GM12878 (cell line): ENCODE measurements at regions not wholly inside any gene's neighbourhood (a gene's known extent, or its start where the extent isn't known, plus 50 kb on each side); places are given as distances from the start of the nearest gene placed in this dataset.

ENCODE experiments used
- ATAC-seq: fragments of 200-7000 bp; cut with Tn5 transposase; 3 replicates; pipeline ENCODE4 v1.9.1; 2020; ENCODE audit warnings: mild to moderate bottlenecking, moderate library complexity
- BruUV-seq: library from RNA; stranded (reverse); fragments of 400-500 nt; replicated peaks from 2 replicates; lab custom pipeline; 2021; lab: Mats Ljungman, UMichigan
- CTCF ChIA-PET: fragments of 300-600 bp; sonication (Branson Sonifier 250); formaldehyde crosslinking; extraction: SDS; loops from one replicate; lab custom pipeline; 2021; ENCODE audit warnings: inconsistent platforms; lab: Yijun Ruan, JAX
- POLR2A ChIA-PET: fragments of 350-600 bp; formaldehyde crosslinking; extraction: SDS; loops from one replicate; lab custom pipeline; 2021; ENCODE audit warnings: inconsistent platforms; lab: Charles Lee
- RAD21 ChIA-PET: fragments of 300-600 bp; sonication (Branson Sonifier 250); formaldehyde crosslinking; loops from one replicate; lab custom pipeline; 2023; ENCODE audit warnings: antibody characterized with exemption; ENCODE audit not compliant: unreplicated experiment; lab: Charles Lee
- SMC1A ChIA-PET: fragments of 300-600 bp; sonication (Branson Sonifier 250); formaldehyde crosslinking; loops from one replicate; lab custom pipeline; 2023; ENCODE audit not compliant: unreplicated experiment, uncharacterized antibody; lab: Charles Lee
- DNase-seq: peaks from one replicate; pipeline ENCODE4 v3.0.0-alpha.2; 2011; ENCODE audit warnings: low read depth, low spot score
- FAIRE-seq: peaks from 3 replicates; lab custom pipeline; 2011; peaks lifted over from hg19 to GRCh38; lab: Jason Lieb, UNC
- H2AFZ ChIP-seq: 2 replicates; pipeline ENCODE4 v1.6.0; 2011; ENCODE audit warnings: low read depth, low read length, control low read depth; ENCODE audit not compliant: control insufficient read depth
- H3K27ac ChIP-seq: 2 replicates; pipeline ENCODE4 v1.5.1; 2011; ENCODE audit warnings: control low read depth; ENCODE audit not compliant: control insufficient read depth, insufficient read depth
- H3K27me3 ChIP-seq, 2 experiments: replicated peaks in 1 of 2; 2 replicates each; pipeline versions ENCODE4 v1.6.0 to v1.6.1; 2011; ENCODE audit warnings: low read length in 1 of 2; ENCODE audit not compliant: control insufficient read depth in 2 of 2, insufficient read depth in 2 of 2
- H3K36me3 ChIP-seq, 2 experiments: 2 replicates each; pipeline ENCODE4 v1.5.1; 2011; ENCODE audit warnings: low read length in 1 of 2; ENCODE audit not compliant: control insufficient read depth in 2 of 2, insufficient read depth in 2 of 2
- H3K4me1 ChIP-seq: 2 replicates; pipeline ENCODE4 v1.6.1; 2011; ENCODE audit warnings: mild to moderate bottlenecking, low read length, moderate library complexity, mixed read lengths; ENCODE audit not compliant: control insufficient read depth, insufficient read depth
- H3K4me2 ChIP-seq: 2 replicates; pipeline ENCODE4 v1.6.0; 2011; ENCODE audit warnings: control low read depth; ENCODE audit not compliant: control insufficient read depth, insufficient read depth
- H3K4me3 ChIP-seq: fragments of 200-600 bp; sonication (generic); 2 replicates; pipeline ENCODE4 v1.5.1; 2016
- H3K79me2 ChIP-seq: 2 replicates; pipeline ENCODE4 v1.6.0; 2011; ENCODE audit warnings: low read length; ENCODE audit not compliant: control insufficient read depth, insufficient read depth
- H3K9ac ChIP-seq: 2 replicates; pipeline ENCODE4 v1.8.0; 2011; ENCODE audit warnings: low read length, control low read depth, mixed read lengths; ENCODE audit not compliant: control insufficient read depth, insufficient read depth
- H3K9me3 ChIP-seq: replicated peaks from 3 replicates; pipeline ENCODE4 v1.5.1; 2011; ENCODE audit warnings: mild to moderate bottlenecking, low read length; ENCODE audit not compliant: control insufficient read depth, insufficient read depth
- H4K20me1 ChIP-seq: 2 replicates; pipeline ENCODE4 v1.6.0; 2011; ENCODE audit not compliant: control insufficient read depth, insufficient read depth
- E4F1 ChIP-seq: fragments of 450-650 bp; IDR thresholded peaks from 2 replicates; pipeline ENCODE4 v1.6.1; 2018; ENCODE audit warnings: borderline replicate concordance, mild to moderate bottlenecking; ENCODE audit not compliant: partially characterized antibody
- EGR1 ChIP-seq, 2 experiments: IDR thresholded peaks; 1 replicate in 1 of 2; 2 replicates in 1 of 2; pipeline ENCODE4 v1.6.1; 2011 to 2012; ENCODE audit warnings: low read depth in 2 of 2, low read length in 2 of 2, borderline replicate concordance in 1 of 2, mild to moderate bottlenecking in 1 of 2, moderate library complexity in 1 of 2
- ELK1 ChIP-seq: IDR thresholded peaks from 2 replicates; pipeline ENCODE4 v1.6.1; 2012; ENCODE audit warnings: low read depth, low read length, improper control_type of control experiment
- GATAD2B ChIP-seq: fragments of 450-650 bp; conservative IDR thresholded peaks from 2 replicates; pipeline ENCODE4 v1.6.1; 2017; ENCODE audit warnings: low read depth, mild to moderate bottlenecking, moderate library complexity
- IRF3 ChIP-seq: fragments of 450-650 bp; IDR thresholded peaks from 2 replicates; pipeline ENCODE4 v1.6.1; 2014; ENCODE audit warnings: mild to moderate bottlenecking
- IRF4 ChIP-seq: IDR thresholded peaks from 2 replicates; pipeline ENCODE4 v1.6.1; 2011; ENCODE audit warnings: low read depth, low read length
- MYC ChIP-seq: IDR thresholded peaks from 2 replicates; pipeline ENCODE4 v1.6.1; 2011; ENCODE audit warnings: mild to moderate bottlenecking, low read length, moderate library complexity, inconsistent platforms; ENCODE audit not compliant: insufficient read depth, insufficient replicate concordance, insufficient read length, severe bottlenecking
- PBX3 ChIP-seq: IDR thresholded peaks from 2 replicates; pipeline ENCODE4 v1.6.1; 2011; ENCODE audit warnings: mild to moderate bottlenecking, low read depth, low read length, moderate library complexity; ENCODE audit not compliant: insufficient replicate concordance
- POLR2A ChIP-seq: IDR thresholded peaks from 2 replicates; pipeline ENCODE4 v1.6.1; 2011; ENCODE audit warnings: low read depth, mild to moderate bottlenecking, low read length
- RFX5 ChIP-seq: IDR thresholded peaks from 2 replicates; pipeline ENCODE4 v1.6.1; 2011; ENCODE audit warnings: low read depth, low read length, improper control_type of control experiment
- SIN3A ChIP-seq: IDR thresholded peaks from 2 replicates; pipeline ENCODE4 v1.6.1; 2012; ENCODE audit warnings: low read depth, low read length, improper control_type of control experiment
- TAF1 ChIP-seq: IDR thresholded peaks from 2 replicates; pipeline ENCODE4 v1.6.1; 2011; ENCODE audit warnings: mild to moderate bottlenecking, low read depth, low read length, borderline replicate concordance
- YY1 ChIP-seq: IDR thresholded peaks from 2 replicates; pipeline ENCODE4 v1.6.1; 2011; ENCODE audit warnings: low read depth, mild to moderate bottlenecking, low read length
- ZNF24 ChIP-seq: fragments of 450-650 bp; IDR thresholded peaks from 2 replicates; pipeline ENCODE4 v1.6.1; 2017; ENCODE audit warnings: antibody characterized with exemption, mild to moderate bottlenecking
- ZNF687 ChIP-seq: fragments of 450-650 bp; IDR thresholded peaks from 2 replicates; pipeline ENCODE4 v1.6.1; 2017; ENCODE audit warnings: mild to moderate bottlenecking, moderate library complexity
- WGBS: methylation state at CpG from one replicate; pipeline ENCODE4 v1.1.6; 2016; ENCODE audit warnings: low lambda C conversion rate; ENCODE audit not compliant: insufficient replicate concordance, insufficient coverage; ENCODE audit errors: missing lambda C conversion rate; 5-methylcytosine and 5-hydroxymethylcytosine counted together
- in situ Hi-C: fragments of 300-500 bp; cut with MboI; formaldehyde crosslinking; loops from 9 replicates; pipeline ENCODE4 v1.14.3; 2018; ENCODE audit warnings: mixed read lengths
- intact Hi-C: fragments of 100-400 bp; cut with micrococcal nuclease; formaldehyde crosslinking; loops from one replicate; pipeline ENCODE4 v1.14.2; 2022; ENCODE audit not compliant: unreplicated experiment

GRCh38 chr12:88691811-88692210, 111.5 kb upstream of the KITLG start (continued):
- TF ChIP-seq SIN3A, result no peak
- TF ChIP-seq MYC, result no peak

- ChIA-PET RAD21 (no interaction called here), POLR2A (no interaction called here), SMC1A (no interaction called here), CTCF (no interaction called here)
- ATAC-seq, result no peak
- no peaks in the 10 kb centered on the region for H3K79me2 ChIP-seq
- no peaks in the 10 kb centered on the region for H3K27me3 ChIP-seq
- no peaks in the 10 kb centered on the region for H3K4me1 ChIP-seq
- H3K36me3 ChIP-seq, result no peaks in the 10 kb centered on the region
- WGBS, result 22% methylated on average over 2 of the region's 2 CpGs
- no peak overlapping the region for H2AFZ ChIP-seq
- no peak overlapping the region for H3K27ac ChIP-seq
- no peaks in the 10 kb centered on the region for H4K20me1 ChIP-seq
- no peak for DNase-seq
- FAIRE-seq, result no peak
- intact Hi-C loops, result no loop called here
- in situ Hi-C loops, result no loop called here
- H3K9ac ChIP-seq, result no peak overlapping the region
- no TSS peak for BruUV-seq
- no peak overlapping the region for H3K4me2 ChIP-seq
- no peak overlapping the region for H3K4me3 ChIP-seq
- H3K9me3 ChIP-seq, result no peaks in the 10 kb centered on the region
- no peak for TF ChIP-seq ELK1
- TF ChIP-seq RFX5, result no peak
- TF ChIP-seq IRF3, result no peak
- no peak for TF ChIP-seq TAF1
- TF ChIP-seq IRF4, result no peak
- no peak for TF ChIP-seq EGR1 (IDR thresholded peaks at IDR 0.05; ENCODE audit: borderline replicate concordance in 1 of 2, low read depth in 2 of 2, low read length in 2 of 2)
- no peak for TF ChIP-seq POLR2A
- TF ChIP-seq ZNF24, result no peak
- no peak for TF ChIP-seq ZNF687
- no peak for TF ChIP-seq YY1
- no peak for TF ChIP-seq PBX3
- no peak for TF ChIP-seq E4F1
- TF ChIP-seq GATAD2B, result no peak
These were observed 104.3 kb upstream of the KITLG start for GRCh38 chr12:88684610-88685009.
